Suprapubic skin (tissue), 3 donors: ENCODE measurements at regions not wholly inside any gene's neighbourhood (a gene's known extent, or its start where the extent isn't known, plus 50 kb on each side); places are given as distances from the start of the nearest gene placed in this dataset.

Experiments used
- EP300 ChIP-seq: sonication (generic); formaldehyde crosslinking; IDR thresholded peaks from one replicate; pipeline ENCODE4 v1.6.1; 2017; ENCODE audit warnings: antibody characterized with exemption
- POLR2A ChIP-seq, 2 donors: fragments of 450-650 bp; IDR thresholded peaks; one replicate each; pipeline ENCODE4 v1.6.1; 2017; ENCODE audit warnings: antibody characterized with exemption in 2 of 2, mild to moderate bottlenecking in 2 of 2, moderate library complexity in 2 of 2
- TF ChIP-seq, protein P1 (sequence below), 2 donors: fragments of 200-600 bp in 1 of 2; fragments of 450-650 bp in 1 of 2; sonication (generic) in 1 of 2; IDR thresholded peaks; one replicate each; pipeline ENCODE4 v1.5.1; 2016 to 2019; ENCODE audit warnings: antibody characterized with exemption in 2 of 2, mild to moderate bottlenecking in 1 of 2, moderate library complexity in 1 of 2

DNA sequence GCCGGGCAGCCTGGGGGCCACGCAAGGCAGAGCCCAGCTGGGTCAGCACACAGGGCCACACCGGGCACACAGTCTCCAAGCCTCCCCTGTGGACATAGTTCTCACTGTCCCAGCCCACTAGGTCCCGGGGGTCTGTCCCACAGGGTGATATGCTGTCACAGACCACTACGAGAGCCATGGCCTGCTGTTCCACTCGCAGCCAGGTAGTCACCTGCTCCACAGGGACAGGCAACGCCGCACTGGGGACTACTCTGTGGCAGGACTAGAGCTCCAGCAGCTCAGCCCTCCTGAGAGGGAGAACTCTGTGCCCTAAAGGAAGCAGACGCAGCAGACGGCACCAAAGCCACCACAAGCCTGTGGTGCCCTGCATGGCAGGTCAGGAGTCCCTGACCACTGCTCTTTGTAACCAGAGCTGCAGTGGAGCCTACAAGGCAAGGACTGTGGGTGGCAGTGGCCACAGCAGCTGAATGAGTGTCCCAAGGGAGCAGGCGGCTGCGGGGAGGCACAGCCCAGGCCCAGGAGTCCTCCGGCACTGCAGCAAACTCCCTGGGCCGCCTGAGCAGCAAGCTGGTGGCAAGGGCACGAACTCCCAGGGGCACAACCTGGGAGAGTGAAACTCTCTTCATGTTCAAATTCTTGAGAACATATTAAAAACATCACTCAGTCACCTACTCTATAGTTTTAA is 171.2 kb upstream of the GRK3 start:
- TF ChIP-seq, protein P1, sequence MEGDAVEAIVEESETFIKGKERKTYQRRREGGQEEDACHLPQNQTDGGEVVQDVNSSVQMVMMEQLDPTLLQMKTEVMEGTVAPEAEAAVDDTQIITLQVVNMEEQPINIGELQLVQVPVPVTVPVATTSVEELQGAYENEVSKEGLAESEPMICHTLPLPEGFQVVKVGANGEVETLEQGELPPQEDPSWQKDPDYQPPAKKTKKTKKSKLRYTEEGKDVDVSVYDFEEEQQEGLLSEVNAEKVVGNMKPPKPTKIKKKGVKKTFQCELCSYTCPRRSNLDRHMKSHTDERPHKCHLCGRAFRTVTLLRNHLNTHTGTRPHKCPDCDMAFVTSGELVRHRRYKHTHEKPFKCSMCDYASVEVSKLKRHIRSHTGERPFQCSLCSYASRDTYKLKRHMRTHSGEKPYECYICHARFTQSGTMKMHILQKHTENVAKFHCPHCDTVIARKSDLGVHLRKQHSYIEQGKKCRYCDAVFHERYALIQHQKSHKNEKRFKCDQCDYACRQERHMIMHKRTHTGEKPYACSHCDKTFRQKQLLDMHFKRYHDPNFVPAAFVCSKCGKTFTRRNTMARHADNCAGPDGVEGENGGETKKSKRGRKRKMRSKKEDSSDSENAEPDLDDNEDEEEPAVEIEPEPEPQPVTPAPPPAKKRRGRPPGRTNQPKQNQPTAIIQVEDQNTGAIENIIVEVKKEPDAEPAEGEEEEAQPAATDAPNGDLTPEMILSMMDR (IDR thresholded peaks at IDR 0.05), result no peak
- TF ChIP-seq POLR2A (IDR thresholded peaks at IDR 0.05) (no peak), EP300 (no peak)
